ENCODE measurements at regions not wholly inside any gene's neighbourhood (a gene's known extent, or its start where the extent isn't known, plus 50 kb on each side); places are given as distances from the start of the nearest gene placed in this dataset.

GRCh38 chr2:8317418-8317817, 364.4 kb upstream of the ID2 start:
- Histone ChIP-seq H3K36me3 (ENCODE audit: control insufficient read depth, insufficient read depth, low read length) (no peaks in the 10 kb centered on the region), H3K27me3 (replicated peaks; ENCODE audit: control insufficient read depth, insufficient read depth, low read length) (no peaks in the 10 kb centered on the region), H3K4me3 (replicated peaks; ENCODE audit: low read depth, low read length) (no peak overlapping the region)
- no peak for DNase-seq (ENCODE audit: extremely low read depth, insufficient read length)
- TF ChIP-seq CTCF (IDR thresholded peaks at IDR 0.05; ENCODE audit: insufficient read depth, low read length, poor library complexity, severe bottlenecking): no peak

DNA sequence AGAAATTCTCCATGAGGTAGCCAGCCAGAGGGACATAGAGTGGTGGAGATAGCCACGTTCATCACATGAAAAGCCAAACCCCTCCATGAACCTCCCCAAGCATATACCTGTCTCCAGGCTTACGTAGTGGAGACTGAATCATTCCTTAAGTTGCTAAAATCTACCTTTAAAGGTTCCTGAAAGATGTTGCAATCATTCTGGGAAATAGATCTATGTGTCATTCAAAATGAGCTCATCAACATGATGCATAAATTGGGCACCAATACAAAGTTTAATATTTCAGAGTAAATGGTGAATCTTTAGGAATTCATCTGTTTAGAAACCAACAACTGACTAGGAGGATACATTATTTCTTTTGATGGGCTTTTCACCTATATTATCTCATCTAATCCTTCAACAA, 362.6 kb upstream of the ID2 start:
- H3K27me3 ChIP-seq (replicated peaks; ENCODE audit: control insufficient read depth, insufficient read depth, low read length): no peaks in the 10 kb centered on the region
- DNase-seq (ENCODE audit: extremely low read depth, insufficient read length): no peak
- no peak overlapping the region for H3K4me3 ChIP-seq (replicated peaks; ENCODE audit: low read depth, low read length)
- TF ChIP-seq CTCF (IDR thresholded peaks at IDR 0.05; ENCODE audit: insufficient read depth, low read length, poor library complexity, severe bottlenecking): no peak
- H3K36me3 ChIP-seq (ENCODE audit: control insufficient read depth, insufficient read depth, low read length): no peaks in the 10 kb centered on the region

DNA sequence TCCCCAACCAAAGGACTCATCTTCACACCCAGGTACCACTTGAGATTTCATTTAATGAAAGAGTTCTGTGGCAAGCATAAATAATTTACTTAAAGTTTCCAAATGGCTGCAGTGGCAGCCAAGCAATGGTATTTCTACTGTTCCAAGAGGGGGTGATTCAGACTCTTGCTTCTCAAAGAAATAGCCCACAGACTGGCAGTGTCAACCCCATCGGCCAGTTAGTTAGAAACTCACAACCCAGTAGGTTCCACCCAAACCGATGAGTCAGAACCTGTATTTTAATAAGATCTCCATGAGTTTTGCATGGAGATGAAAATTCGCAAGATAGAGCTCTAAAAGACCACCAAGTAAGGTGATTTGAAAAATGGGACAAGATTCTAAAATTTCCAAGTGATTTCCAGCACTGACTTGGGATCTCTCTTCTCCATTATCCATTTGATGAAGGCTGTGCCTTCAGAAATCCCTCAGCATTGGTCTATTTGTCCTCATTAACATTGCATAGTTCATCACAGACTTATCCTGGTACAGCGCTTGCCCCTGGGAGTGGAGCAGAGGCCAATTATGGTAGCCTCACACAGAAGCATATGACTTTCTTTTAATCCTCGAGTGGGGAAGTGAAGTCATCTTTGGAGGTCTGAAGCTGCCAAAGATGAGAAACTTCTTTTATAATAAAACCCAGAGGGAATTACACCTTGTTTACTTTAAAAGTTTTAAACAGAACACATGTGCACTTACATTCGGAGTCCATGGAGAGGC, 361.4 kb upstream of the ID2 start:
- Histone ChIP-seq H3K27me3 (replicated peaks; ENCODE audit: control insufficient read depth, insufficient read depth, low read length) (no peaks in the 10 kb centered on the region), H3K36me3 (ENCODE audit: control insufficient read depth, insufficient read depth, low read length) (no peaks in the 10 kb centered on the region), H3K4me3 (replicated peaks; ENCODE audit: low read depth, low read length) (no peak overlapping the region)
- no peak for TF ChIP-seq CTCF (IDR thresholded peaks at IDR 0.05; ENCODE audit: insufficient read depth, low read length, poor library complexity, severe bottlenecking)
- DNase-seq (ENCODE audit: extremely low read depth, insufficient read length): no peak

DNA sequence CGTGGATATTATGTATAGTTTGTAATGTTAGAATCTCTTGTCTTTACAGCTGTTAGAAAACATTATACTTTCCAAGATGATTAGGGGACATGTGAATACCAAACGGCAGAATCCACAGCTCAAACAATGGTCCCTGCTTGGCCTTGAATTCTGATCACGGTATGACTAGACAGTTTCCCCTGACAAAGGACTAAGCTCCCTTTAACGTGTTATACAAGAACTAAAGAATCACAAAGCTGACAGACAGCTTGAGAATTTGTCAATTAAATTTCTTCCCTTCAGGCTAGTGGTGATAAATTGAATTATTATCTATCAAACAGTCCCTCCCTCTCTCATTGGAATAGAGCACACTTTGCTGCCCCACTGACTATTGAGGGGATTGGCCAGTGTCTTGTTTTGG, 359.2 kb upstream of the ID2 start:
- H3K36me3 ChIP-seq (ENCODE audit: control insufficient read depth, insufficient read depth, low read length): no peaks in the 10 kb centered on the region
- DNase-seq (ENCODE audit: extremely low read depth, insufficient read length): no peak
- no peak for TF ChIP-seq CTCF (IDR thresholded peaks at IDR 0.05; ENCODE audit: insufficient read depth, low read length, poor library complexity, severe bottlenecking)
- no peak overlapping the region for H3K4me3 ChIP-seq (replicated peaks; ENCODE audit: low read depth, low read length)
- no peaks in the 10 kb centered on the region for H3K27me3 ChIP-seq (replicated peaks; ENCODE audit: control insufficient read depth, insufficient read depth, low read length)

GRCh38 chr2:8324164-8324856, 357.5 kb upstream of the ID2 start:
- no peaks in the 10 kb centered on the region for H3K36me3 ChIP-seq (ENCODE audit: control insufficient read depth, insufficient read depth, low read length)
- no peak for DNase-seq (ENCODE audit: extremely low read depth, insufficient read length)
- H3K4me3 ChIP-seq (replicated peaks; ENCODE audit: low read depth, low read length): no peak overlapping the region
- no peaks in the 10 kb centered on the region for H3K27me3 ChIP-seq (replicated peaks; ENCODE audit: control insufficient read depth, insufficient read depth, low read length)
- no peak for TF ChIP-seq CTCF (IDR thresholded peaks at IDR 0.05; ENCODE audit: insufficient read depth, low read length, poor library complexity, severe bottlenecking)
